WTC11 (cell line): ENCODE measurements at regions not wholly inside any gene's neighbourhood (a gene's known extent, or its start where the extent isn't known, plus 50 kb on each side); places are given as distances from the start of the nearest gene placed in this dataset.

ENCODE experiments used
- ATAC-seq: fragments of 200-7000 bp; cut with Tn5 transposase; 2 replicates; pipeline ENCODE4 v1.10.0; 2021; ENCODE audit warnings: mild to moderate bottlenecking, moderate library complexity
- CTCF ChIA-PET: fragments of 300-600 bp; sonication (Branson Sonifier 250); formaldehyde crosslinking; loops from one replicate; lab custom pipeline; 2021; ENCODE audit warnings: antibody characterized with exemption; lab: Charles Lee
- POLR2A ChIA-PET: fragments of 350-600 bp; sonication (Branson Sonifier 250); formaldehyde crosslinking; loops from one replicate; lab custom pipeline; 2021; ENCODE audit warnings: antibody characterized with exemption; lab: Charles Lee
- DNase-seq: peaks from one replicate; pipeline ENCODE4 v3.0.0; 2021; ENCODE audit warnings: low spot score
- H3K27ac Mint-ChIP-seq: 2 replicates; pipeline ENCODE4 v1.8.0; 2021; ENCODE audit warnings: mixed read lengths
- H3K27me3 Mint-ChIP-seq: 2 replicates; pipeline ENCODE4 v1.8.0; 2021; ENCODE audit warnings: low read depth, mild to moderate bottlenecking, moderate library complexity, mixed read lengths
- H3K36me3 Mint-ChIP-seq: 2 replicates; pipeline ENCODE4 v1.8.0; 2021; ENCODE audit warnings: mixed read lengths
- H3K4me1 Mint-ChIP-seq: 2 replicates; pipeline ENCODE4 v1.8.0; 2022; ENCODE audit warnings: mixed read lengths
- H3K4me3 Mint-ChIP-seq: 2 replicates; pipeline ENCODE4 v1.8.0; 2021; ENCODE audit warnings: mild to moderate bottlenecking, moderate library complexity, mixed read lengths
- H3K9me3 Mint-ChIP-seq: 2 replicates; pipeline ENCODE4 v1.8.0; 2021; ENCODE audit warnings: mixed read lengths
- AFF4 ChIP-seq: sonication (generic); formaldehyde crosslinking; IDR thresholded peaks from 2 replicates; pipeline ENCODE4 v1.8.1; 2023; ENCODE audit warnings: mild to moderate bottlenecking, missing genetic modification reagents, borderline replicate concordance
- ATF3 ChIP-seq: sonication (generic); formaldehyde crosslinking; conservative IDR thresholded peaks from 2 replicates; pipeline ENCODE4 v1.8.1; 2022; ENCODE audit warnings: mild to moderate bottlenecking, missing genetic modification reagents
- CREB1 ChIP-seq: sonication (generic); formaldehyde crosslinking; IDR thresholded peaks from 2 replicates; pipeline ENCODE4 v1.8.0; 2023; ENCODE audit warnings: mild to moderate bottlenecking, missing genetic modification reagents
- EMX1 ChIP-seq: fragments of 250-450 bp; sonication (Bioruptor Pico); IDR thresholded peaks from 2 replicates; pipeline ENCODE4 v1.8.0; 2021; ENCODE audit warnings: mild to moderate bottlenecking
- ERG ChIP-seq: fragments of 250-450 bp; sonication (Bioruptor Pico); IDR thresholded peaks from 2 replicates; pipeline ENCODE4 v1.8.0; 2021; ENCODE audit warnings: mild to moderate bottlenecking
- FOXK1 ChIP-seq: sonication (generic); formaldehyde crosslinking; IDR thresholded peaks from 2 replicates; pipeline ENCODE4 v1.8.0; 2022; ENCODE audit warnings: mild to moderate bottlenecking, moderate library complexity, missing genetic modification reagents
- GTF2I ChIP-seq: fragments of 250-450 bp; sonication (Bioruptor Pico); conservative IDR thresholded peaks from 2 replicates; pipeline ENCODE4 v1.4.0; 2021; ENCODE audit warnings: mild to moderate bottlenecking
- MLX ChIP-seq: sonication (generic); formaldehyde crosslinking; IDR thresholded peaks from 2 replicates; pipeline ENCODE4 v1.8.1; 2023; ENCODE audit warnings: mild to moderate bottlenecking, missing genetic modification reagents, moderate library complexity
- NFATC4 ChIP-seq: fragments of 250-450 bp; sonication (Bioruptor Pico); IDR thresholded peaks from 2 replicates; pipeline ENCODE4 v1.9.0; 2021; ENCODE audit warnings: mild to moderate bottlenecking
- NFE2L1 ChIP-seq: sonication (generic); formaldehyde crosslinking; IDR thresholded peaks from 2 replicates; pipeline ENCODE4 v1.8.1; 2023; ENCODE audit warnings: missing genetic modification reagents
- NFYB ChIP-seq: sonication (generic); formaldehyde crosslinking; conservative IDR thresholded peaks from 2 replicates; pipeline ENCODE4 v1.8.0; 2022; ENCODE audit warnings: low read depth, missing genetic modification reagents
- PREB ChIP-seq: sonication (generic); formaldehyde crosslinking; IDR thresholded peaks from 2 replicates; pipeline ENCODE4 v1.8.1; 2022; ENCODE audit warnings: mild to moderate bottlenecking, missing genetic modification reagents, moderate library complexity, borderline replicate concordance
- RORB ChIP-seq: fragments of 250-450 bp; sonication (Bioruptor Pico); IDR thresholded peaks from 2 replicates; pipeline ENCODE4 v1.9.0; 2021; ENCODE audit warnings: mild to moderate bottlenecking
- STAT6 ChIP-seq: sonication (generic); formaldehyde crosslinking; conservative IDR thresholded peaks from 2 replicates; pipeline ENCODE4 v1.8.1; 2023; ENCODE audit warnings: mild to moderate bottlenecking, low read depth, missing genetic modification reagents, moderate library complexity
- TCF7 ChIP-seq: sonication (generic); formaldehyde crosslinking; IDR thresholded peaks from 2 replicates; pipeline ENCODE4 v1.8.0; 2022; ENCODE audit warnings: mild to moderate bottlenecking, low read depth, missing genetic modification reagents, moderate library complexity
- TP53 ChIP-seq: sonication (generic); formaldehyde crosslinking; IDR thresholded peaks from 2 replicates; pipeline ENCODE4 v1.8.1; 2023; ENCODE audit warnings: mild to moderate bottlenecking, missing genetic modification reagents
- USF1 ChIP-seq: sonication (generic); formaldehyde crosslinking; IDR thresholded peaks from 2 replicates; pipeline ENCODE4 v1.8.0; 2022; ENCODE audit warnings: mild to moderate bottlenecking, missing genetic modification reagents
- ZBTB21 ChIP-seq: sonication (generic); formaldehyde crosslinking; IDR thresholded peaks from 2 replicates; pipeline ENCODE4 v1.8.1; 2023; ENCODE audit warnings: mild to moderate bottlenecking, missing genetic modification reagents, borderline replicate concordance
- ZNF121 ChIP-seq: sonication (generic); formaldehyde crosslinking; IDR thresholded peaks from 2 replicates; pipeline ENCODE4 v1.8.0; 2023; ENCODE audit warnings: missing genetic modification reagents
- ZNF138 ChIP-seq: sonication (generic); formaldehyde crosslinking; conservative IDR thresholded peaks from 2 replicates; pipeline ENCODE4 v1.8.1; 2022; ENCODE audit warnings: mild to moderate bottlenecking, moderate library complexity, missing genetic modification reagents
- ZNF425 ChIP-seq: fragments of 250-450 bp; sonication (Bioruptor Pico); conservative IDR thresholded peaks from 2 replicates; pipeline ENCODE4 v1.9.0; 2021; ENCODE audit warnings: mild to moderate bottlenecking

- TF ChIP-seq MLX, result no peak
- no peak for TF ChIP-seq ERG (CRISPR knock-in tag)
- TF ChIP-seq NFATC4 (CRISPR knock-in tag), result no peak
- TF ChIP-seq NFYB (CRISPR knock-in tag), result no peak
- TF ChIP-seq ZNF121 (CRISPR knock-in tag), result no peak
- TF ChIP-seq ZNF425 (CRISPR knock-in tag), result no peak
Observed at GRCh38 chr2:144265654-144266053, 254.3 kb downstream of the ZEB2 start (continued).

GRCh38 chr2:144261966-144262365 lies 258.0 kb downstream of the ZEB2 start:
- TF ChIP-seq ATF3 (no peak), ZNF121 (CRISPR knock-in tag) (no peak), TP53 (CRISPR knock-in tag) (no peak), GTF2I (CRISPR knock-in tag) (no peak)
- ChIA-PET POLR2A (no interaction called here), CTCF (no interaction called here)
- no peak overlapping the region for H3K27ac Mint-ChIP-seq
- H3K4me3 Mint-ChIP-seq, result no peak overlapping the region
- H3K9me3 Mint-ChIP-seq, result peaks cover 28% of the 10 kb centered on the region
- peaks cover 27% of the 10 kb centered on the region for H3K4me1 Mint-ChIP-seq
- H3K27me3 Mint-ChIP-seq, result no peaks in the 10 kb centered on the region
- DNase-seq (no peak), ATAC-seq (no peak)
- H3K36me3 Mint-ChIP-seq, result peaks cover 26% of the 10 kb centered on the region

GRCh38 chr2:144261336-144261735 lies 258.6 kb downstream of the ZEB2 start:
- peaks cover 22% of the 10 kb centered on the region for H3K4me1 Mint-ChIP-seq
- H3K9me3 Mint-ChIP-seq, result peaks cover 31% of the 10 kb centered on the region
- CTCF ChIA-PET, result no interaction called here
- ATAC-seq (no peak), DNase-seq (no peak)
- peaks cover 30% of the 10 kb centered on the region for H3K36me3 Mint-ChIP-seq
- POLR2A ChIA-PET, result no interaction called here
- no peak overlapping the region for H3K4me3 Mint-ChIP-seq
- no peak overlapping the region for H3K27ac Mint-ChIP-seq
- no peaks in the 10 kb centered on the region for H3K27me3 Mint-ChIP-seq
- no peak for TF ChIP-seq TCF7 (CRISPR knock-in tag)
- no peak for TF ChIP-seq PREB
- TF ChIP-seq TP53 (CRISPR knock-in tag), result no peak
- no peak for TF ChIP-seq ZBTB21
- TF ChIP-seq ATF3, result no peak
- TF ChIP-seq ZNF121 (CRISPR knock-in tag), result no peak
- TF ChIP-seq STAT6 (CRISPR knock-in tag), result no peak
- TF ChIP-seq RORB (CRISPR knock-in tag), result no peak
- no peak for TF ChIP-seq NFE2L1 (CRISPR knock-in tag)
- no peak for TF ChIP-seq EMX1 (CRISPR knock-in tag)
- no peak for TF ChIP-seq AFF4
- TF ChIP-seq USF1 (CRISPR knock-in tag), result no peak
- no peak for TF ChIP-seq CREB1 (CRISPR knock-in tag)
- TF ChIP-seq FOXK1, result no peak
- TF ChIP-seq ZNF138, result no peak
